HG03196 (cell line): ENCODE measurements at regions not wholly inside any gene's neighbourhood (a gene's known extent, or its start where the extent isn't known, plus 50 kb on each side); places are given as distances from the start of the nearest gene placed in this dataset.

Experiments
- ATAC-seq: cut with Tn5 transposase; IDR thresholded peaks from one replicate; pipeline ENCODE4 v1.9.1; 2021; ENCODE audit not compliant: unreplicated experiment

DNA sequence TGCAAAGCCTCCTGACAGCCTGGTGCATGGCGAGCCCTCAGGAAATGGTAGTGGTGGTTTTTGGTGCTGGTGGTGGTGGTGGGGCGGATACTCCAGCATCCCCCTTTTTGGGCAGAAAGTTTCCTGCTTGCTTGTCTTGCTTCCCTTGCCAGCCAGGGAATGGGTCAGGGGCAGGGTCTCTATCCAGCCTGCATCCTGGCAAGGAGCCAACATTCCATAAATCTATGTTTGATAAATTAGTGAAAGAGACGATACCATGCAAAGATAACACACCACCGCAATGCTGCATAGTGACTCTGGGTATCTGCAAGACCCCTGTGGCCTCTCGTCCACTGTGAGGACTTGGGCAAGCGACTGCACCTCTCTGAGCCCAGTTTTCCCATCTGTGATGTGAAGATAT is 246.2 kb downstream of the LRFN2 start:
- no peak for ATAC-seq

DNA sequence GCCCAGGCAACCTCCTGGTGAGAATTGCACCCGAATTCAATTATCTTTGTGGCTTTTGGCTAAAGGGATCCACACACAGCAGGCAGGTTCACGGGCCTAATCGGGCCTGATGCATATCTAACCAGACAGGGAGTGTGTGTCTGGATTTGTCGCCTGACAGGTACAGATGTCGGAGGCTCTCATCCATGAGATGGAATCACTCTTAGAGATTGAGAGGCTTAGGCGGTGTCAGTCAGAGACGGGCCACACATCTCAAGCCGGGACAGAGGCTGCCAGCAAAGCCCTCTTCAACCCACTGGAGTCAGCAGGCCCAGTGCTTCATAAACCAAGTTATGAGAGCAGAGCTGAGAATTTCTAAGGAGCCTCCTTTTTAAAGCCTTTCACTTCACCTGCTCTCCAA is 247.0 kb downstream of the LRFN2 start:
- no peak for ATAC-seq

DNA sequence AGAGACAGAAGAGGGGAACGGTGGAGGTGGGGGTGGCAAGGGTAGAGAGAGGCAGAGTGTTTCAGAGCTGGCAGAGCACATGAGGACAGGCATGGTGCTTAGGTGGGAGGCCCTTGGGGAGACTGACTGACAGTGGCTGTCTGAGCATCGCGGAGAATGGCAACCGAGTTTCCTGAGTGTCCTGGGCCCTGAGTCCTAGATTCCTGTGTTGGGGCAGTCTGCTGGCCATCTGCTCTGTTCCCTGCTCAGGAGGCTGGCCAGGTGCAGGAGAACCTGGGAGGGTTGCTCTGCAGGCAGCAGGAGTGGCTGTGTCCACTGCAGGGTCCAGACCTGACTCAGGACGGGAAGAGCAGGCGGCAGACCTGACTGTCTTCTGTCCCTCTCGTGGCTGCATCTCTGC is 248.9 kb downstream of the LRFN2 start:
- ATAC-seq: no peak

- no peak for ATAC-seq
Measured at GRCh38 chr6:40336940-40337760, 250.0 kb downstream of the LRFN2 start.

DNA sequence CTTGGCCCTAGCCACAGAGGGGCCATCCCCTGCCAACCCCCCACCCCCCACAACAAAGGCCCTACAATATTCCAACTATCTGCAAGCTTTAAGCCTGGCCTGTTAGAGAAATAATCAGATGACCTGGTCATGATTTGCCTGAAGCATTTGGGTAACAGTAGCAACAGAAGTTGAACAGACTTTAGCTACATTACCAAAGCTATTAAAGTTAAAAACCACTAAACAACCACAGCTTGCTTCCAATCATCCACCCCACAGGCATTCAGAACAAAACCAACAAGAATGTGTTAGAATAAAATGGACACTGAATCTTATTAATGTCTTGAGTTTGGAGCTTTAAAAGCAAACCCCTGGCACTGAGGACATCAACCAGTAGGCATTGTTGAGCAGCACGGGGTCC is 250.9 kb downstream of the LRFN2 start:
- ATAC-seq: no peak

DNA sequence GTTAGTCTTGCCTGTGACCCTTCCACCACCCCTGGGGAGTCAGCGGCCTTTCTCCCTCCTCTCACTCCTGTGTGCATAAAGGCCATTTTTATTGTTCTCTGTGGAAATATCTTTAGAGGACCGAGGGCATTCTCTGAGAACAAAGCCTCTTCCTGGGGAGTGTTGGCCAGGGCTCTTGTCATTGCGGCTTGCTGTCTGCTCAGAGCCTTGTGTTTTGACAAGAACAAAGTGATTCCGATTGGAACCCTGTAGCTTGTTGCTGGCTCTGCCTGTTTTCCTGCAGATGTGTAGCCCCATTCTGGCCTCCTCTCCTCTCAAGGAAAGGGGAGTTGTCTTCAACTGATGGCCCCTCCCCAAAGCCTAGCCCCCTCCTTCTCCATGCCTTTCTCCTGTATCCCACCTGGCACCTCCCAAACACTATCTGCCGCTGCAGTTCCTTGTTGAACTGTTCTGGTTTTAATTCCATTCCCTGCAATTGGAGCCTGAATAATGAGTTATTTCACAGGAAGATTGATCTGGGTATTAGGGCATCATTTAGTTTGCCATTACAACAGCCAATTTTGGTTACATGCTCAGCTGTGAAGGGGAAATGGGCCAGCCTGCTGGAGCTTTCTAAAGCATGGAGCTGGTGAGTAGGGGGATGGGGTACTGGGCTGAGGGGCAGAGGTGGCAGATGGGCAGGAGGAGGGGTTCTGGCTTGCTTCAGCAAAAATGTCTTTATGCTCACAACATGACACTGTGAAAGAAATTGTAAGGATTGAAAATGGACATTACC is 252.5 kb downstream of the LRFN2 start:
- ATAC-seq: no peak

GRCh38 chr6:40331545-40331944 is 255.6 kb downstream of the LRFN2 start:
- no peak for ATAC-seq

DNA sequence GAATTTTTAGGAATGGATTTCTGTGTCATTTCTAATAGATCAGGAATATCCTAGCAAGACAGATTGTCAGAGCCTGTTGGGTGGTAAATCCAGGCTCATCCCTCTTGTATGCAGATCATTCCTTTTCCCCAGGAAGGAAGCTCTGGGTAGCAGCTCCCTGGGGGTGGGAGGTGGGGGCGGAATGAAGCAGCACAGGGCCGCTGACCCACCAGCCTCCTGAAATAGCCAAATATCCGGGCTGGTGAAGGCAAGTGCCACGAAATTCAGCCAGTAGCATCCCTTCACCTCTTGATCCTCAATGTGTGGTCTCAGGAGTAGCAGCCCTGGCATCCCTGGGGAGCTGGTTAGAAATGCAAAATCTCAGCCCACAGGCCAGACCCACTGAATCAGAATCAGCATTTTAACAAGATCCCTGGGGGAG is 256.9 kb downstream of the LRFN2 start:
- no peak for ATAC-seq

DNA sequence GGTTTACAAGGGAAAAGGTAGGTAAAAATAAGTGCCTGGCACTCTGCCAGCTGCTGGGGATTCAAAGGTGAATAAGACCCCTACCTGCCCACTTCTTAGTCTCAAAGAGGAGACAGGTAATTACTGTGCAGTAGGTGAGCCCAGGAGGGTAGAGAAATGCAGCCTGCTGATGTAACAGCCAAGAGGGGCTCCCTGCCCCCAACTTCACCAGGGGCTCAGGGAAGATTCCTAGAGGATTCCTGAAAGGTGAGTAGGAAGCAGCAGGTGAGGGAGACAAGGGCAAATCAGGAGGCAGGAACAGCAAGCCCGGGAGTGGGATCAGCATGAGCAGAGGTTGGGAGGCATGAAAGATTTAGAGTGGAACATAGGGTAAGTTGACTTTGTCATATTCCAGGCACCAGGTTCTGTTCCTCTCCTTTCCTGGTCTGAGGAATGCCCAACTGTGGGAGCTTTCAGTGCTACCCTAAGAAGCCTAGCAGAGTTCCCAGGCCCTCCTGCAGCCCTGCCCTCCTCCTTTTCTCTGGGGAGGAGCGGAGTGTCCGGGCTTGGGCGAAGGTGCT is 258.1 kb downstream of the LRFN2 start:
- ATAC-seq: no peak

DNA sequence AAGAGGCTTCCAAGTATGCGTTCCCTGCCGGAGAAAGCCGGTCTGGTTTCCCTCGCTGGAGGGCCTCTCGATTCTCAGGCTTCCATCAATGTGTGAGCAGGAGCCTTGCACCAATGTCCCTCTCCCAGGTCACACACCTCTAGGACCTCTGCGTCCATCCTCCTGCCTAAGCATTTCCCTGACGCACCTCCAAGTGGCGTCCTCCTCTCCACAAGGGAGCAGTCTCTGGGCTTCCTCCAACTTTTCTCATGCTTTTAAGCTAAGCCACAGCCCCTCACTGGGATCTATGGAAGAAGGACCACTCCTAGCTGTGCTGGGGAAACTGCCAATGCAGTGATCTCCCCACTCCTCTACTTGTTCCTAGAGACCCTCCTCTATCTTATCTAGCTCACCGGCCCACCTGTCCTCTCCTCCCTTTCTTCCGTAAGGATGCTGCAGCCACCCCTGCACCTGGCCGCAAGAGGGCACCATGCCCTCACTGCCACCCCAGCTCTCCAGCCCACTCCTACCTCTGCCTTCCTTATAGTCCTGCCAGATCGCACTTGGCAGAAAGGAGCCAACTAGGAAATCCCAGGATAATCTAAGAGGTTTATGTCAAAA is 258.7 kb downstream of the LRFN2 start:
- ATAC-seq: no peak

DNA sequence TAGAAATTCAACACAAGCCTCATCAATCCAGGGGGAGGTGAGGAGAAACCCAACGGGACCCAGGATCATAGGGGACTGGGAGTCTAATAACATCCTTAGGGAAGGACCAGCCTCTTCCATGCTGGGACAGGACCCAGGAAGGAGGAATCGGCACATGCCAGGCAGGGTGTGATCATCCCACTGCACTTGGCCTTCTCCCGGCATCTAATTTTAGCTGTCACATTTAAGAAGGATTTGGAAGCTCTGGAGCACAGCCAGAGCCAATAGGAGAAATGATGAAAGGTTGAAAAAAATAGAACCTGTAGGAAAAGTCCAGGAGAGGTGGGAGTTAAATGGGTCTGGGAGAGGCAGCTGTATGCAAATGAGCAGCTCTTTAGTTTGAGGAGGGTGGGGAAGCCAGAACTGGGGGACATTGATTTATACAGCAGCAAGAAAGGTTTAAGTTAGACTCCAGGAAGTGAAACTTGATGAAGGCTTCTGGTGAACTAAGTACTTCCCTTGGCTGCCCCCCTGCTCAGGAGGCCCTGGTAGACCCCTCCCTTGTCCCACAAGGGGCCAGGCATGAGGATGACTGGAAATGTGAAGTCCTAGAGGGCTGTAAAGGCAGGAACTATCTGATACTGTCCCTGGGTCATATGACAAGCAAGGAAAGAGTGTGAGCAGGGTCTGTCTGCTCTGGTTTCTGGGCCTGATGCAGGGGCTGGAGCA is 260.3 kb downstream of the LRFN2 start:
- no peak for ATAC-seq

- ATAC-seq: no peak
Measured at GRCh38 chr6:40325791-40326190, 261.4 kb downstream of the LRFN2 start.

DNA sequence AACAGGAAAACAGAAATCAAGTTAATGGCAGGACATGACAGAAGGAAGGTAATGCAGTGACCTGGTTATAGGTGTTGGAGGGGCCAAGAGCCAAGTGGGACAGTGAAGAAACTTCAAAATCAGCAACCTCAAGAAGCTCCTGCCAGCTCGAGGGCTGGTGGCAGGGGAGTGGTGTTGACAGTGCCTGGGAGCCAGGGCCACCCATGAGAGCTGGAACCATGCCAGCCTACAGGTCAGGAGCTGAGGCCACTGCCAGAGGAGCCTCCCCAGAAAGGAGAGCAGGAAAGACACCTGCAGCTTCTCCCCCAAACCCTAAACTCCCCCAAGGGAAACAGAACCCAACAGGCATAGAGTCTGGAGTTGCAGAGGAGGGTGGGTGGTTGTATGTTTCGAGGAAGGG is 262.1 kb downstream of the LRFN2 start:
- no peak for ATAC-seq

DNA sequence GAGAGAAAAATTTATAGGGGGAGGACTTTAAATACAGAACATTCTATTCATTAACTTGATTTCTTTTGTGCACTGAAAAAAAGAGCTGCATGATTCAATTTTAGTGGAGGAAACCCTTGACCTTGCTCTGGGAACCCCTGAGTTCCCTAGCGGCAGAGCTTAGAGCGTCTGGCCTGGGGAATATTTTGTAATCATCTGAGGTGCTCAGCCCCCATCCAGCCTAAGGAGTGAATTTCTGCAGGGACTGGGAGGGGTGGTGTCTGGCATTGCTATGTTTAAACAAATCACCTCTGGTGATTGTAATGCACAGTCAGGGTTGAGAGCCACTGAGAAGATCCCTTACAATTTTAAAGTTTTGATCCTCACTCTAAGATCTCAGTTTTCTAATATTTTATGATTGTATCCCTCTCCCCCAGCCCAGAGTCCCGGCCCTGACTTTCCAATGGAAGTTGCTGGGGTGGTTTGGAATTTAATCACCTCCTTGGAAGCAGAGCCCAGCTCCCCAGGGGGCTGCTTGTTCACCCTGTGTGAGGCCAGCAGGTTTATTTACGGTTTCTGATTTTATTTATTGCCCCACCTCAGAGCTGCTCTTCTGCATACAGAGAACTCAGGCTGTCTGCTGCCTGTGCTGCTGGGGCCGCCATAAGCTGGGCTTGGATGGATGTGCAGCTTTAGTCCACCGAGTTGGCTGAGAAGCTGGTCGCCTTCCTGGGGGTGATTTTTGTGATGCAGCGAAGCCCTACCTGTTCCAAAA is 263.1 kb downstream of the LRFN2 start:
- no peak for ATAC-seq

- no peak for ATAC-seq
Measured at GRCh38 chr6:40322336-40322735, 264.8 kb downstream of the LRFN2 start.

DNA sequence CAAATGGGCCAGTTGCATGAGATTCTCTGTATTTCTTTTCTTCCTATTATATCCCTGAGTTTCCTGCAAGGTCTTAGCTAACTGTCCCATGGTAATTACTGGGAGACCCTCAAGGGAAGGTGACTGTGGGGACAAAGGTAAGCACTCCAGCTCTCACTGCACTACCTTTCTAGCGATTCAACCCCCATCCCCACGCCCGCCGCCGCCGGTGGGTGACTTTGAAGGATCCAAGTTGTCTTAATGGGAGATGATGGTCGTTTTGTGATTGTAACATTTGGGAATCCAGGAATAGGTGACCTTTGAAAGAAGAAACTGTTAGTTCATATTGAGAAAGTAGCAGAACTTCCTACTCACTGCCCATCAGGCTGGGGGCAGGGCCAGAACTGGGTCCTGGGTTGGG is 265.5 kb downstream of the LRFN2 start:
- no peak for ATAC-seq

DNA sequence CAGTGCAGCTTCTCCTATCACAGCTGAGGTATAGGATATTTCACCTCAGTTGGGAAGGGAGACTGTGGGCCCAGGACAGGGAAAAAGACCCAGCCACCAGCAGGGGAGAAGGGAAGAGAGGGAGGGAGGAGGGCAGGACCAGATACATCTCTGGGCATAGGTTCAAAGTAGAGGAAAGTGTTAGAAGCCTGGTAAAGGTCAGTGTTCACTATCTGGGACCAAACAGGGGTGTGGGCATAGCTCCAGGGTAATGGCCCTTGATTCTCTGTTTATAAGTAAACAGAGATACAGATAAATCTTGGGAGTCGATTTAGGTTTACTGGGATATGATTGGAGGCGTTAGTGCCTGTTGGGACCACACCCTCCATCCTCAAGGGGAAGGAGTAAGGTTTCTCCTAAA is 266.2 kb downstream of the LRFN2 start:
- ATAC-seq: no peak

DNA sequence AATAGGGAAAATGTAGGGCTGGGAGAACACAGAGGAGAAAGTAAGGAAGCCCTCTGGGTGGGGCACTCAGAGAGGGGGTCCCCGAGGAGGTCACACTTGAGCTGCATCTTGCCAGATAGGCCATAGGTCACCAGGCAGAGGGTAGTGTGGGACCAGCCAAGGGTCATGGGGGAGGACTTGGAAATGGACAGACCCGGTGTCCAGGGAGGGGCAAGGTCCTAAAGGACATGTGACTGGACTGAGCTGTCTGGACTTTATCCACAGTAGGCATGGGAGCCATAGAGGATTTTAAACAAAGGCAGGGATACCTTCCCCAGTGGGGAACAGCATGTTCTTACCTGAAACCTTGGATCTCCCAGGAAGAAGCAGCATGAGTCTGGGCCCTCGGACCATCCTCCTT is 266.7 kb downstream of the LRFN2 start:
- ATAC-seq: no peak

GRCh38 chr6:40319124-40319523 is 268.0 kb downstream of the LRFN2 start:
- ATAC-seq: no peak

DNA sequence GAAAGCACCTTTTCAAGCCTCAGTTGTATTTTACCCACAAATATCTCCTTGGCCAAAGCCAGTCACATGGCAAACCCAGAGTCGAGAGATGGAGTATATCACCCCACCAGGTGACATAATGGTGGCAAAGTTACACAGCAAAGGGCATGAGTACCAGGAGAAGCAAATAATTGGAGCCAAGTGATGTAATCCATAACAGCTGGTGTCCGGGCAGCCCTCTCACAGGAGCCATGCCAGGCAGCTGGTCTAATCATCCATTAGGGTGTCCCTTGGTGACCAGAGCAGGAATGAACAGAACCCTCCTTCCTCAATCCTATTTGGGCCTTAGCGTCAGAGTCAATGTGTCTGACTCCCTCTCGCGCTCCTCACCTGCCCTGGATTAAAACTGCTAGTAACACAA is 272.1 kb downstream of the LRFN2 start:
- no peak for ATAC-seq
